CD4-positive, alpha-beta T cell (primary cell): ENCODE measurements at regions not wholly inside any gene's neighbourhood (a gene's known extent, or its start where the extent isn't known, plus 50 kb on each side); places are given as distances from the start of the nearest gene placed in this dataset.

Experiments used
- ATAC-seq: fragments of 200-7000 bp; cut with Tn5 transposase; one replicate; pipeline ENCODE4 v1.10.0; 2022; ENCODE audit warnings: mild to moderate bottlenecking; ENCODE audit not compliant: poor library complexity
- CTCF ChIA-PET: fragments of 350-600 bp; sonication (Branson Sonifier 250); formaldehyde crosslinking; loops from one replicate; lab custom pipeline; 2021; ENCODE audit warnings: antibody characterized with exemption, inconsistent platforms; lab: Charles Lee
- POLR2A ChIA-PET: fragments of 350-600 bp; sonication (Branson Sonifier 250); formaldehyde crosslinking; loops from one replicate; lab custom pipeline; 2021; ENCODE audit warnings: antibody characterized with exemption, inconsistent platforms; lab: Charles Lee
- DNase-seq, 14 experiments: peaks; one replicate each; pipeline ENCODE4 v3.0.0-alpha.2; 2013 to 2020; ENCODE audit warnings: mixed read lengths in 2 of 14
- H3K27ac ChIP-seq, 2 donors: one replicate each; pipeline versions ENCODE4 v1.5.1 to v1.7.0; 2013; ENCODE audit warnings: low read length in 2 of 2, low read depth in 1 of 2, mild to moderate bottlenecking in 1 of 2
- H3K27me3 ChIP-seq, 2 experiments: 1 replicate in 1 of 2; 2 replicates in 1 of 2; pipeline versions ENCODE4 v1.6.1 to v1.7.0; 2013; ENCODE audit warnings: low read length in 2 of 2, control low read depth in 1 of 2, mild to moderate bottlenecking in 1 of 2, moderate library complexity in 1 of 2; ENCODE audit not compliant: insufficient read depth in 2 of 2, control insufficient read depth in 1 of 2
- H3K36me3 ChIP-seq: one replicate; pipeline ENCODE4 v1.6.1; 2013; ENCODE audit warnings: low read length, control low read depth; ENCODE audit not compliant: insufficient read depth
- H3K4me1 ChIP-seq: one replicate; pipeline ENCODE4 v1.6.1; 2013; ENCODE audit warnings: low read length, control low read depth; ENCODE audit not compliant: insufficient read depth
- H3K4me3 ChIP-seq: one replicate; pipeline ENCODE4 v1.5.1; 2013; ENCODE audit warnings: mild to moderate bottlenecking, low read length, moderate library complexity
- H3K9me3 ChIP-seq, 2 experiments: 1 replicate in 1 of 2; 2 replicates in 1 of 2; pipeline versions ENCODE4 v1.6.1 to v1.7.0; 2013; ENCODE audit warnings: low read length in 2 of 2, mild to moderate bottlenecking in 2 of 2, control low read depth in 1 of 2, moderate library complexity in 1 of 2; ENCODE audit not compliant: control insufficient read depth in 1 of 2, insufficient read depth in 1 of 2
- H3K27ac Mint-ChIP-seq: one replicate; pipeline ENCODE4 v1.8.0; 2020; ENCODE audit warnings: mixed read lengths
- H3K27me3 Mint-ChIP-seq: one replicate; pipeline ENCODE4 v1.8.0; 2021; ENCODE audit warnings: mixed read lengths
- H3K36me3 Mint-ChIP-seq: one replicate; pipeline ENCODE4 v1.8.0; 2021; ENCODE audit warnings: low read depth, mixed read lengths
- H3K4me1 Mint-ChIP-seq: one replicate; pipeline ENCODE4 v1.8.0; 2021; ENCODE audit warnings: low read depth, mixed read lengths
- H3K4me3 Mint-ChIP-seq: one replicate; pipeline ENCODE4 v1.8.0; 2020; ENCODE audit warnings: mild to moderate bottlenecking, mixed read lengths
- H3K9me3 Mint-ChIP-seq: one replicate; pipeline ENCODE4 v1.8.0; 2020; ENCODE audit warnings: mixed read lengths
- intact Hi-C, 2 experiments: fragments of 100-400 bp; cut with DNase I in 1 of 2; cut with micrococcal nuclease in 1 of 2; formaldehyde crosslinking; loops; one replicate each; pipeline versions ENCODE4 v1.15.1 to v1.9.0; 2023 to 2025; cut with DNase I, micrococcal nuclease
- TF ChIP-seq, protein P1 (sequence below): fragments of 200-600 bp; IDR thresholded peaks from one replicate; pipeline ENCODE4 v1.8.0; 2022; ENCODE audit warnings: antibody characterized with exemption, mild to moderate bottlenecking

- POLR2A ChIA-PET: no interaction called here
Measured at GRCh38 chr5:91727463-91727862, 344.3 kb upstream of the ARRDC3 start.

GRCh38 chr5:91722736-91723467 is 339.8 kb upstream of the ARRDC3 start:
- no peaks in the 10 kb centered on the region for H3K9me3 ChIP-seq
- DNase-seq: no peak
- Mint-ChIP-seq H3K4me1 (no peaks in the 10 kb centered on the region), H3K9me3 (peaks cover 7% of the 10 kb centered on the region), H3K36me3 (no peaks in the 10 kb centered on the region), H3K27ac (no peak overlapping the region), H3K27me3 (no peaks in the 10 kb centered on the region), H3K4me3 (no peak overlapping the region)
- no peak overlapping the region for H3K4me3 ChIP-seq
- POLR2A ChIA-PET: no interaction called here
- H3K4me1 ChIP-seq: no peaks in the 10 kb centered on the region
- TF ChIP-seq, protein P1, sequence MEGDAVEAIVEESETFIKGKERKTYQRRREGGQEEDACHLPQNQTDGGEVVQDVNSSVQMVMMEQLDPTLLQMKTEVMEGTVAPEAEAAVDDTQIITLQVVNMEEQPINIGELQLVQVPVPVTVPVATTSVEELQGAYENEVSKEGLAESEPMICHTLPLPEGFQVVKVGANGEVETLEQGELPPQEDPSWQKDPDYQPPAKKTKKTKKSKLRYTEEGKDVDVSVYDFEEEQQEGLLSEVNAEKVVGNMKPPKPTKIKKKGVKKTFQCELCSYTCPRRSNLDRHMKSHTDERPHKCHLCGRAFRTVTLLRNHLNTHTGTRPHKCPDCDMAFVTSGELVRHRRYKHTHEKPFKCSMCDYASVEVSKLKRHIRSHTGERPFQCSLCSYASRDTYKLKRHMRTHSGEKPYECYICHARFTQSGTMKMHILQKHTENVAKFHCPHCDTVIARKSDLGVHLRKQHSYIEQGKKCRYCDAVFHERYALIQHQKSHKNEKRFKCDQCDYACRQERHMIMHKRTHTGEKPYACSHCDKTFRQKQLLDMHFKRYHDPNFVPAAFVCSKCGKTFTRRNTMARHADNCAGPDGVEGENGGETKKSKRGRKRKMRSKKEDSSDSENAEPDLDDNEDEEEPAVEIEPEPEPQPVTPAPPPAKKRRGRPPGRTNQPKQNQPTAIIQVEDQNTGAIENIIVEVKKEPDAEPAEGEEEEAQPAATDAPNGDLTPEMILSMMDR: no peak
- no peaks in the 10 kb centered on the region for H3K27me3 ChIP-seq
- CTCF ChIA-PET: no interaction called here
- H3K36me3 ChIP-seq: no peaks in the 10 kb centered on the region
- no peak overlapping the region for H3K27ac ChIP-seq
- no peak for ATAC-seq
- intact Hi-C loops: no loop called here

More at GRCh38 chr5:91727463-91727862, 344.3 kb upstream of the ARRDC3 start:
- Histone ChIP-seq H3K27ac (no peak overlapping the region), H3K9me3 (no peaks in the 10 kb centered on the region), H3K36me3 (no peaks in the 10 kb centered on the region), H3K27me3 (no peaks in the 10 kb centered on the region), H3K4me1 (no peaks in the 10 kb centered on the region), H3K4me3 (no peak overlapping the region)
- ATAC-seq (no peak), DNase-seq (no peak)
- Mint-ChIP-seq H3K4me1 (no peaks in the 10 kb centered on the region), H3K4me3 (no peak overlapping the region), H3K36me3 (no peaks in the 10 kb centered on the region), H3K27me3 (no peaks in the 10 kb centered on the region), H3K9me3 (peaks cover 5% of the 10 kb centered on the region), H3K27ac (no peak overlapping the region)
- TF ChIP-seq, protein P1: no peak
- CTCF ChIA-PET: no interaction called here
- intact Hi-C loops: no loop called here

DNA sequence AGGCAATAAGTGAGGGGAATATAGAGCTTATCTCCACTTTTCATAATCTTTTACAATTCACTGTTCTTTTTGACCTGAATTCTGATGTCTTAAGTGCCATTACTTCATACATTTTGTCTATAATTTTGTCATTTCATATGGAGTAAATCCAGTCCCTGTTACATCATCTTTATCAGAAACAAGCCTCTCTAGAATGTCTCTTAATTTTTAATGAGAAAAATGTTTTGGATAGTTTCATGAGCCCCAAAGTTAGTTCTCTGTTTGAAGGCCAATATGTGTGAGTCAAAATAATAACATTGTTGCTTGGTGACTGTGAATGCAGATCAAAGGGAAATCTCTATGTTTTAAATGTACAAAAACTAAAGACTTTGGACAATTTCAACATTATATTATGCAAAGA is 329.6 kb upstream of the ARRDC3 start:
- ChIA-PET CTCF (no interaction called here), POLR2A (no interaction called here)
- H3K27ac Mint-ChIP-seq: no peak overlapping the region
- Histone ChIP-seq H3K4me1 (no peaks in the 10 kb centered on the region), H3K27ac (no peak overlapping the region), H3K27me3 (no peaks in the 10 kb centered on the region), H3K4me3 (no peak overlapping the region), H3K36me3 (no peaks in the 10 kb centered on the region), H3K9me3 (no peaks in the 10 kb centered on the region)
- intact Hi-C loops: no loop called here
- DNase-seq (no peak), ATAC-seq (no peak)
- no peaks in the 10 kb centered on the region for H3K4me1 Mint-ChIP-seq
- H3K4me3 Mint-ChIP-seq: no peak overlapping the region
- TF ChIP-seq, protein P1: no peak
- no peaks in the 10 kb centered on the region for H3K27me3 Mint-ChIP-seq
- peaks cover 7% of the 10 kb centered on the region for H3K9me3 Mint-ChIP-seq
- H3K36me3 Mint-ChIP-seq: no peaks in the 10 kb centered on the region
